PC-3 (cell line): ENCODE measurements at regions not wholly inside any gene's neighbourhood (a gene's known extent, or its start where the extent isn't known, plus 50 kb on each side); places are given as distances from the start of the nearest gene placed in this dataset.
"Not testable (repeated sequence)": the region's sequence is repeated elsewhere in the genome, so short reads cannot be mapped to it uniquely, and the experiment has no call there.

Source experiments
- ATAC-seq: fragments of 200-7000 bp; cut with Tn5 transposase; 2 replicates; pipeline ENCODE4 v1.9.1; 2020; ENCODE audit warnings: mild to moderate bottlenecking, moderate library complexity
- BruUV-seq: library from RNA; stranded (reverse); fragments of 400-500 nt; replicated peaks from 2 replicates; lab custom pipeline; 2021; lab: Mats Ljungman, UMichigan
- CTCF ChIA-PET: fragments of 300-600 bp; sonication (Branson Sonifier 250); formaldehyde crosslinking; loops from one replicate; lab custom pipeline; 2022; ENCODE audit warnings: antibody characterized with exemption; lab: Charles Lee
- POLR2A ChIA-PET: fragments of 300-600 bp; sonication (Branson Sonifier 250); formaldehyde crosslinking; loops from one replicate; lab custom pipeline; 2022; ENCODE audit warnings: antibody characterized with exemption; ENCODE audit not compliant: unreplicated experiment; lab: Charles Lee
- DNase-seq: peaks from one replicate; pipeline ENCODE4 v3.0.0-alpha.2; 2015
- H2AFZ ChIP-seq: fragments of 300-600 bp; sonication (generic); 2 replicates; pipeline ENCODE4 v1.6.0; 2016; ENCODE audit warnings: antibody characterized with exemption, low read length
- H3F3A ChIP-seq: fragments of 300-600 bp; sonication (generic); one replicate; pipeline ENCODE4 v1.6.0; 2017; ENCODE audit warnings: antibody characterized with exemption, low read length, control low read depth, mild to moderate bottlenecking; ENCODE audit not compliant: unreplicated experiment
- H3K27ac ChIP-seq: fragments of 300-600 bp; sonication (generic); 2 replicates; pipeline ENCODE4 v1.5.1; 2016; ENCODE audit warnings: mild to moderate bottlenecking, low read length
- H3K27me3 ChIP-seq: fragments of 300-600 bp; sonication (generic); 2 replicates; pipeline ENCODE4 v1.6.1; 2016; ENCODE audit warnings: low read length, mixed read lengths
- H3K36me3 ChIP-seq: fragments of 300-600 bp; sonication (generic); 2 replicates; pipeline ENCODE4 v1.6.1; 2016; ENCODE audit warnings: low read depth, mixed run types, low read length, mixed read lengths
- H3K4me1 ChIP-seq: fragments of 300-600 bp; sonication (generic); 2 replicates; pipeline ENCODE4 v1.5.1; 2016; ENCODE audit warnings: low read length; ENCODE audit not compliant: insufficient read depth
- H3K4me2 ChIP-seq: fragments of 300-600 bp; sonication (generic); 2 replicates; pipeline ENCODE4 v1.6.0; 2016; ENCODE audit warnings: low read length
- H3K4me3 ChIP-seq: fragments of 300-600 bp; sonication (generic); 2 replicates; pipeline ENCODE4 v1.5.1; 2016; ENCODE audit warnings: mild to moderate bottlenecking, low read length, mixed read lengths
- H3K79me2 ChIP-seq: fragments of 300-600 bp; sonication (generic); 2 replicates; pipeline ENCODE4 v1.6.1; 2017; ENCODE audit warnings: low read length, mixed read lengths
- H3K9ac ChIP-seq: fragments of 300-600 bp; sonication (generic); 2 replicates; pipeline ENCODE4 v1.6.0; 2016; ENCODE audit warnings: mild to moderate bottlenecking, low read length
- H3K9me2 ChIP-seq: fragments of 300-600 bp; sonication (generic); replicated peaks from 2 replicates; pipeline ENCODE4 v1.6.1; 2016; ENCODE audit warnings: mixed run types, low read length, mixed read lengths
- H3K9me3 ChIP-seq: fragments of 300-600 bp; sonication (generic); 2 replicates; pipeline ENCODE4 v1.6.1; 2016; ENCODE audit warnings: low read length, mixed read lengths
- H4K20me1 ChIP-seq: fragments of 300-600 bp; sonication (generic); 2 replicates; pipeline ENCODE4 v1.6.1; 2016; ENCODE audit warnings: low read length, mixed read lengths
- CTCF ChIP-seq: fragments of 300-600 bp; sonication (generic); conservative IDR thresholded peaks from 2 replicates; pipeline ENCODE4 v1.5.1; 2017; ENCODE audit warnings: antibody characterized with exemption, low read depth, mild to moderate bottlenecking, low read length
- EZH2 ChIP-seq: fragments of 300-600 bp; sonication (generic); IDR thresholded peaks from one replicate; pipeline ENCODE4 v1.6.1; 2017; ENCODE audit warnings: antibody characterized with exemption, mild to moderate bottlenecking, low read length; ENCODE audit not compliant: unreplicated experiment
- EZH2phosphoT487 ChIP-seq: fragments of 300-600 bp; sonication (generic); IDR thresholded peaks from 2 replicates; pipeline ENCODE4 v1.6.1; 2018; ENCODE audit warnings: mild to moderate bottlenecking, antibody characterized with exemption, low read length, borderline replicate concordance
- intact Hi-C: fragments of 100-400 bp; cut with micrococcal nuclease; formaldehyde crosslinking; loops from 2 replicates; pipeline ENCODE4 v1.9.0; 2023

- no peak overlapping the region for H3K9ac ChIP-seq
- no TSS peak for BruUV-seq
- H3K27ac ChIP-seq, result no peak overlapping the region
- ChIA-PET CTCF (no interaction called here), POLR2A (no interaction called here)
- no peaks in the 10 kb centered on the region for H3K36me3 ChIP-seq
- no peaks in the 10 kb centered on the region for H3K79me2 ChIP-seq
- intact Hi-C loops, result no loop called here
- H3F3A ChIP-seq, result no peaks in the 10 kb centered on the region
- ATAC-seq, result no peak
- no peak overlapping the region for H3K4me3 ChIP-seq
- no peaks in the 10 kb centered on the region for H4K20me1 ChIP-seq
- TF ChIP-seq EZH2phosphoT487, result no peak
- no peak for TF ChIP-seq CTCF
- TF ChIP-seq EZH2, result no peak
- H3K9me3 ChIP-seq, result no peaks in the 10 kb centered on the region
- H3K9me2 ChIP-seq, result no peaks in the 10 kb centered on the region
- H3K4me2 ChIP-seq, result no peak overlapping the region
- no peak for DNase-seq
- no peaks in the 10 kb centered on the region for H3K4me1 ChIP-seq
- H2AFZ ChIP-seq, result no peak overlapping the region
- H3K27me3 ChIP-seq, result no peaks in the 10 kb centered on the region
Measured at GRCh38 chr3:87541723-87542122, 265.3 kb upstream of the POU1F1 start.

- ATAC-seq, H3K27me3 ChIP-seq, H3K9me3 ChIP-seq, H3K4me3 ChIP-seq, DNase-seq, H3K4me1 ChIP-seq, H3K9me2 ChIP-seq, H2AFZ ChIP-seq, H3F3A ChIP-seq, H3K9ac ChIP-seq, POLR2A ChIA-PET, CTCF ChIA-PET, H3K4me2 ChIP-seq, H3K36me3 ChIP-seq, BruUV-seq, H3K79me2 ChIP-seq, intact Hi-C loops, H3K27ac ChIP-seq, H4K20me1 ChIP-seq: not testable (repeated sequence)
Measured at GRCh38 chr3:87538722-87539121, 262.3 kb upstream of the POU1F1 start.

- Histone ChIP-seq H3K9me2 (no peaks in the 10 kb centered on the region), H3K36me3 (no peaks in the 10 kb centered on the region), H3K9me3 (no peaks in the 10 kb centered on the region), H2AFZ (no peak overlapping the region), H3K4me3 (no peak overlapping the region), H4K20me1 (no peaks in the 10 kb centered on the region), H3K27ac (no peak overlapping the region), H3K4me1 (no peaks in the 10 kb centered on the region), H3K79me2 (no peaks in the 10 kb centered on the region), H3K27me3 (no peaks in the 10 kb centered on the region), H3K9ac (no peak overlapping the region), H3F3A (no peaks in the 10 kb centered on the region), H3K4me2 (no peak overlapping the region)
- CTCF ChIA-PET, result no interaction called here
- ATAC-seq (no peak), DNase-seq (no peak)
- TF ChIP-seq CTCF, result no peak
- no peak for TF ChIP-seq EZH2
- no peak for TF ChIP-seq EZH2phosphoT487
- POLR2A ChIA-PET, result no interaction called here
- intact Hi-C loops, result no loop called here
- BruUV-seq, result no TSS peak
Measured at GRCh38 chr3:87509401-87509800, 233.0 kb upstream of the POU1F1 start.
